Panc1 (cell line): ENCODE measurements at regions not wholly inside any gene's neighbourhood (a gene's known extent, or its start where the extent isn't known, plus 50 kb on each side); places are given as distances from the start of the nearest gene placed in this dataset.

Source experiments
- ATAC-seq: fragments of 200-7000 bp; cut with Tn5 transposase; 2 replicates; pipeline ENCODE4 v1.9.1; 2020; ENCODE audit warnings: mild to moderate bottlenecking, moderate library complexity
- BruUV-seq: library from RNA; stranded (reverse); fragments of 400-500 nt; replicated peaks from 2 replicates; lab custom pipeline; 2021; lab: Mats Ljungman, UMichigan
- CTCF ChIA-PET: fragments of 300-600 bp; sonication (Branson Sonifier 250); formaldehyde crosslinking; loops from one replicate; lab custom pipeline; 2022; ENCODE audit warnings: antibody characterized with exemption; lab: Charles Lee
- POLR2A ChIA-PET: fragments of 300-600 bp; sonication (Branson Sonifier 250); formaldehyde crosslinking; loops from one replicate; lab custom pipeline; 2022; ENCODE audit warnings: antibody characterized with exemption; lab: Charles Lee
- DNase-seq: peaks from one replicate; pipeline ENCODE4 v3.0.0-alpha.2; 2010; ENCODE audit warnings: low read depth, low spot score
- H3K27ac ChIP-seq: 2 replicates; pipeline ENCODE4 v1.5.1; 2011; ENCODE audit warnings: mild to moderate bottlenecking, low read length, inconsistent platforms
- H3K27me3 ChIP-seq: fragments of 200-500 bp; sonication (Bioruptor generic); 2 replicates; pipeline ENCODE4 v1.6.0; 2014; ENCODE audit warnings: low read length, inconsistent platforms; ENCODE audit not compliant: control insufficient read depth, insufficient read depth
- H3K36me3 ChIP-seq: fragments of 200-500 bp; sonication (Bioruptor generic); 2 replicates; pipeline ENCODE4 v1.5.1; 2014; ENCODE audit warnings: inconsistent platforms, mild to moderate bottlenecking, low read length, moderate library complexity; ENCODE audit not compliant: control insufficient read depth, insufficient read depth
- H3K4me1 ChIP-seq: 2 replicates; pipeline ENCODE4 v1.5.1; 2011; ENCODE audit warnings: inconsistent platforms, mild to moderate bottlenecking, low read length, moderate library complexity; ENCODE audit not compliant: control insufficient read depth, insufficient read depth
- H3K4me3 ChIP-seq, 2 experiments: 2 replicates each; pipeline ENCODE4 v1.5.1; 2011 to 2012; ENCODE audit warnings: low read depth in 2 of 2, low read length in 2 of 2, mild to moderate bottlenecking in 2 of 2, inconsistent platforms in 1 of 2, moderate library complexity in 1 of 2
- H3K9me3 ChIP-seq: fragments of 200-500 bp; sonication (Bioruptor generic); 2 replicates; pipeline ENCODE4 v1.5.1; 2014; ENCODE audit warnings: low read depth, mild to moderate bottlenecking, inconsistent platforms, low read length, moderate library complexity; ENCODE audit not compliant: control insufficient read depth, insufficient read depth
- POLR2AphosphoS5 ChIP-seq: IDR thresholded peaks from 2 replicates; pipeline ENCODE4 v1.6.1; 2012; ENCODE audit warnings: mild to moderate bottlenecking, low read depth, low read length, moderate library complexity
- REST ChIP-seq, 2 experiments: IDR thresholded peaks; 2 replicates each; pipeline ENCODE4 v1.6.1; 2011 to 2012; ENCODE audit warnings: low read depth in 2 of 2, control low read depth in 1 of 2, low read length in 1 of 2, mild to moderate bottlenecking in 1 of 2, moderate library complexity in 1 of 2; ENCODE audit not compliant: insufficient read depth in 1 of 2
- SIN3A ChIP-seq: IDR thresholded peaks from 2 replicates; pipeline ENCODE4 v1.6.1; 2012; ENCODE audit warnings: low read depth, mild to moderate bottlenecking, low read length, moderate library complexity, borderline replicate concordance; ENCODE audit not compliant: insufficient read depth
- TCF7L2 ChIP-seq: IDR thresholded peaks from 2 replicates; pipeline ENCODE4 v1.6.1; 2011; ENCODE audit warnings: mild to moderate bottlenecking, low read depth, low read length, inconsistent platforms
- in situ Hi-C: cut with HindIII; loops from 2 replicates; pipeline ENCODE4 v1.10.0; 2016; ENCODE audit warnings: low sequenced_read_pairs, low pct_unique_long_range_greater_than_20kb
- intact Hi-C: fragments of 100-400 bp; cut with micrococcal nuclease; formaldehyde crosslinking; loops from one replicate; pipeline ENCODE4 v1.10.0; 2022; ENCODE audit not compliant: unreplicated experiment

- H3K27me3 ChIP-seq: no peaks in the 10 kb centered on the region
- peak; percentile 80; the same call in 1 of the 2 replicates for TF ChIP-seq POLR2AphosphoS5
- peak; percentile 83; the same call in 1 of the 2 replicates for TF ChIP-seq SIN3A
- peak; percentile 70 for TF ChIP-seq TCF7L2
- no peak for TF ChIP-seq REST (IDR thresholded peaks at IDR 0.05; ENCODE audit: insufficient read depth in 1 of 2, low read depth in 2 of 2, low read length in 1 of 2)
- H3K27ac ChIP-seq: peak overlapping the region; percentile 89
- in situ Hi-C loops: no loop called here
- ChIA-PET POLR2A (no interaction called here), CTCF (no interaction called here)
- DNase-seq (peak; percentile 99), ATAC-seq (peak; percentile 100)
- H3K9me3 ChIP-seq: no peaks in the 10 kb centered on the region; the same call in 1 of the 2 replicates
- intact Hi-C loops: no loop called here
- no TSS peak for BruUV-seq
- H3K4me3 ChIP-seq: no peak overlapping the region
- no peaks in the 10 kb centered on the region for H3K36me3 ChIP-seq
- peaks cover 27% of the 10 kb centered on the region for H3K4me1 ChIP-seq
These were observed 72.4 kb upstream of the BACH2 start for GRCh38 chr6:90369024-90369519.

GRCh38 chr6:90368601-90369000, 72.0 kb upstream of the BACH2 start:
- Histone ChIP-seq H3K36me3 (no peaks in the 10 kb centered on the region), H3K4me3 (no peak overlapping the region), H3K4me1 (peaks cover 27% of the 10 kb centered on the region), H3K27ac (peak overlapping the region; percentile 89), H3K27me3 (no peaks in the 10 kb centered on the region), H3K9me3 (no peaks in the 10 kb centered on the region; the same call in 1 of the 2 replicates)
- POLR2A ChIA-PET: interaction anchor here (0.5 to 0.6 kb wide), 2 partner anchors 16 to 76 kb away, joined by 3 to 4 read pairs; no protein-coding TSS in a partner anchor
- CTCF ChIA-PET: no interaction called here
- BruUV-seq: no TSS peak
- TF ChIP-seq TCF7L2 (no peak), REST (IDR thresholded peaks at IDR 0.05; ENCODE audit: insufficient read depth in 1 of 2, low read depth in 2 of 2, low read length in 1 of 2) (no peak), SIN3A (no peak), POLR2AphosphoS5 (no peak)
- intact Hi-C loops (no loop called here), in situ Hi-C loops (no loop called here)
- no peak for ATAC-seq
- no peak for DNase-seq
